H1 (cell line): ENCODE measurements at regions not wholly inside any gene's neighbourhood (a gene's known extent, or its start where the extent isn't known, plus 50 kb on each side); places are given as distances from the start of the nearest gene placed in this dataset.
"Not testable (repeated sequence)": the region's sequence is repeated elsewhere in the genome, so short reads cannot be mapped to it uniquely, and the experiment has no call there.

Experiments
- EZH2 ChIP-seq: fragments of 200-600 bp; sonication (generic); IDR thresholded peaks from 2 replicates; pipeline ENCODE4 v1.7.1; 2012; ENCODE audit warnings: low read depth, mild to moderate bottlenecking, moderate library complexity, low read length, inconsistent platforms; ENCODE audit not compliant: severe bottlenecking
- POLR2AphosphoS5 ChIP-seq: IDR thresholded peaks from 2 replicates; pipeline ENCODE4 v1.6.1; 2011; ENCODE audit warnings: low read depth, low read length
- RFX5 ChIP-seq: IDR thresholded peaks from 2 replicates; pipeline ENCODE4 v1.6.1; 2011; ENCODE audit warnings: low read depth, low read length, improper control_type of control experiment, borderline replicate concordance
- SIX5 ChIP-seq: IDR thresholded peaks from 2 replicates; pipeline ENCODE4 v1.6.1; 2011; ENCODE audit warnings: mild to moderate bottlenecking, low read depth, low read length
- SP1 ChIP-seq: IDR thresholded peaks from 2 replicates; pipeline ENCODE4 v1.6.1; 2011; ENCODE audit warnings: low read depth, low read length
- TCF12 ChIP-seq: IDR thresholded peaks from 2 replicates; pipeline ENCODE4 v1.6.1; 2011; ENCODE audit warnings: low read depth, mild to moderate bottlenecking, low read length
- YY1 ChIP-seq: IDR thresholded peaks from 2 replicates; pipeline ENCODE4 v1.6.1; 2011; ENCODE audit warnings: low read depth, mild to moderate bottlenecking, low read length
- ZNF274 ChIP-seq: IDR thresholded peaks from 2 replicates; pipeline ENCODE4 v1.7.0; 2012; ENCODE audit warnings: low read length, borderline replicate concordance; ENCODE audit errors: extremely low read depth
- TF ChIP-seq, protein P1 (sequence below), 3 experiments: IDR thresholded peaks; 1 replicate in 2 of 3; 2 replicates in 1 of 3; pipeline versions ENCODE4 v1.5.1 to v1.6.1; 2011; ENCODE audit warnings: low read length in 3 of 3, mild to moderate bottlenecking in 3 of 3, inconsistent platforms in 2 of 3, low read depth in 1 of 3, moderate library complexity in 1 of 3; ENCODE audit not compliant: insufficient read depth in 1 of 3; ENCODE audit errors: control extremely low read depth in 1 of 3

- TF ChIP-seq, protein P1, sequence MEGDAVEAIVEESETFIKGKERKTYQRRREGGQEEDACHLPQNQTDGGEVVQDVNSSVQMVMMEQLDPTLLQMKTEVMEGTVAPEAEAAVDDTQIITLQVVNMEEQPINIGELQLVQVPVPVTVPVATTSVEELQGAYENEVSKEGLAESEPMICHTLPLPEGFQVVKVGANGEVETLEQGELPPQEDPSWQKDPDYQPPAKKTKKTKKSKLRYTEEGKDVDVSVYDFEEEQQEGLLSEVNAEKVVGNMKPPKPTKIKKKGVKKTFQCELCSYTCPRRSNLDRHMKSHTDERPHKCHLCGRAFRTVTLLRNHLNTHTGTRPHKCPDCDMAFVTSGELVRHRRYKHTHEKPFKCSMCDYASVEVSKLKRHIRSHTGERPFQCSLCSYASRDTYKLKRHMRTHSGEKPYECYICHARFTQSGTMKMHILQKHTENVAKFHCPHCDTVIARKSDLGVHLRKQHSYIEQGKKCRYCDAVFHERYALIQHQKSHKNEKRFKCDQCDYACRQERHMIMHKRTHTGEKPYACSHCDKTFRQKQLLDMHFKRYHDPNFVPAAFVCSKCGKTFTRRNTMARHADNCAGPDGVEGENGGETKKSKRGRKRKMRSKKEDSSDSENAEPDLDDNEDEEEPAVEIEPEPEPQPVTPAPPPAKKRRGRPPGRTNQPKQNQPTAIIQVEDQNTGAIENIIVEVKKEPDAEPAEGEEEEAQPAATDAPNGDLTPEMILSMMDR (IDR thresholded peaks at IDR 0.05; ENCODE audit: control extremely low read depth in 1 of 3, insufficient read depth in 1 of 3, low read depth in 1 of 3, low read length in 3 of 3), result not testable (repeated sequence)
- TF ChIP-seq TCF12, EZH2, RFX5, SP1, ZNF274, POLR2AphosphoS5, YY1, SIX5: not testable (repeated sequence)
Observed at GRCh38 chr17:64790193-64790592, 128.1 kb upstream of the SMURF2 start.
